SU-DHL-6 (cell line): ENCODE measurements at regions not wholly inside any gene's neighbourhood (a gene's known extent, or its start where the extent isn't known, plus 50 kb on each side); places are given as distances from the start of the nearest gene placed in this dataset.

Experiments used
- CTCF ChIP-seq: fragments of 200-600 bp; sonication (generic); IDR thresholded peaks from one replicate; pipeline ENCODE4 v1.5.1; 2017; ENCODE audit warnings: antibody characterized with exemption, mild to moderate bottlenecking, low read length, moderate library complexity; ENCODE audit not compliant: insufficient read depth, poor library complexity, severe bottlenecking
- EZH2phosphoT487 ChIP-seq: fragments of 200-600 bp; sonication (generic), shearing (Covaris generic); conservative IDR thresholded peaks from 2 replicates; pipeline ENCODE4 v1.6.1; 2018; ENCODE audit warnings: mild to moderate bottlenecking, antibody characterized with exemption, low read length, moderate library complexity, mixed read lengths

- TF ChIP-seq CTCF (no peak), EZH2phosphoT487 (no peak)
These were observed 58.7 kb upstream of the STMND1 start for GRCh38 chr6:17043148-17043522.
